Memory B cell (primary cell): ENCODE measurements at regions not wholly inside any gene's neighbourhood (a gene's known extent, or its start where the extent isn't known, plus 50 kb on each side); places are given as distances from the start of the nearest gene placed in this dataset.
"Not testable (repeated sequence)": the region's sequence is repeated elsewhere in the genome, so short reads cannot be mapped to it uniquely, and the experiment has no call there.

ENCODE experiments used
- ATAC-seq: fragments of 150-1000 bp; cut with Tn5 transposase; 2 replicates; pipeline ENCODE4 v1.10.0; 2021; ENCODE audit warnings: low read depth, mild to moderate bottlenecking, moderate library complexity
- DNase-seq, 2 donors: peaks; one replicate each; pipeline ENCODE4 v3.0.0; 2022; ENCODE audit warnings: low spot score in 2 of 2
- H3K27ac Mint-ChIP-seq: one replicate; pipeline ENCODE4 v1.8.0; 2022; ENCODE audit warnings: mild to moderate bottlenecking, moderate library complexity, mixed read lengths
- H3K27me3 Mint-ChIP-seq: one replicate; pipeline ENCODE4 v1.8.0; 2022; ENCODE audit warnings: mixed read lengths
- H3K36me3 Mint-ChIP-seq: one replicate; pipeline ENCODE4 v1.8.0; 2022; ENCODE audit warnings: mild to moderate bottlenecking, mixed read lengths
- H3K4me1 Mint-ChIP-seq: one replicate; pipeline ENCODE4 v1.8.0; 2022; ENCODE audit warnings: mixed read lengths
- H3K4me3 Mint-ChIP-seq: one replicate; pipeline ENCODE4 v1.8.0; 2022; ENCODE audit warnings: mild to moderate bottlenecking, moderate library complexity, mixed read lengths
- H3K9me3 Mint-ChIP-seq: one replicate; pipeline ENCODE4 v1.8.0; 2022; ENCODE audit warnings: mixed read lengths

DNA sequence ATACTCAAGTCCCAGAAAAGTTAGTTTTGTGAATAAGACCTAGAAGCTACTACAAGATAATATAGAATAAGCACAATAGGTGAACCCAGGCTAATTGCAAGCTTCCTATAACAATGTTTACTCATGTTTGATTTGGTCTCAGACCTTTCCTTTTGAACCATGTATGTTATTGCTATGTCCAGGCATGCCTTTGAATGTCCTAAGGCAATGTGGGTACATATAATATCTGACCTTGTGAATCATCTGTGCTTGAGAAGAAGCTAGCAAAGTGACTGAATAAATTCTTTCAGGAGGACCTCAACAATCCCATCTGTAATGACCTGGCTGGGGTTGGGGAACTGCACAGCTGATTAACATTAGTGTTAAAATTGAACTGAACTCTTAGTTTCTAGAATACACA is 1285.9 kb upstream of the CELF4 start:
- H3K9me3 Mint-ChIP-seq, result peaks cover 2% of the 10 kb centered on the region
- H3K36me3 Mint-ChIP-seq, result no peaks in the 10 kb centered on the region
- H3K4me3 Mint-ChIP-seq, result no peak overlapping the region
- no peaks in the 10 kb centered on the region for H3K27me3 Mint-ChIP-seq
- no peak overlapping the region for H3K27ac Mint-ChIP-seq
- DNase-seq (no peak), ATAC-seq (no peak)
- no peaks in the 10 kb centered on the region for H3K4me1 Mint-ChIP-seq

- no peaks in the 10 kb centered on the region for H3K4me1 Mint-ChIP-seq
- DNase-seq (no peak), ATAC-seq (no peak)
- no peaks in the 10 kb centered on the region for H3K27me3 Mint-ChIP-seq
- no peak overlapping the region for H3K4me3 Mint-ChIP-seq
- no peaks in the 10 kb centered on the region for H3K36me3 Mint-ChIP-seq
- peaks cover 2% of the 10 kb centered on the region for H3K9me3 Mint-ChIP-seq
- H3K27ac Mint-ChIP-seq, result no peak overlapping the region
Observed at GRCh38 chr18:38847326-38847725, 1281.7 kb upstream of the CELF4 start.

DNA sequence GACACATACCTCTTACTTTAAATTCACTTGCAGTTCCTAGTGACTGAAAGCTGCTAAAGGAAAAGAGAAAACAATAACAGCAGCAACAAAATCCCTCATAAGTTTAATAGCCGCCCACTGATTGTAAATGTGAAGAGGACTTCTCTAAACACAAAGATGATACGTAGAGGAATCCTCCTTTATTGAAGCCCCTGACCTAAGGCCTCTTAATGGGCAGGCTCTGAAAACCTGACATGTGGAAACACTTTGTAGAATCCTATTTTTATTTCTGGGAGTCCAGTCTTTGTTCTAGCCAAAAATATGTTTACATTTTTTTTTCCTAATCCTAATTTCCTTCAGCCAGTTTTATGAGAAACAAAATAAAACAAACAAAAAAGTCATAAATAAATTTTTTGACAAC is 1277.7 kb upstream of the CELF4 start:
- peaks cover 2% of the 10 kb centered on the region for H3K9me3 Mint-ChIP-seq
- H3K4me3 Mint-ChIP-seq, result no peak overlapping the region
- H3K4me1 Mint-ChIP-seq, result no peaks in the 10 kb centered on the region
- no peaks in the 10 kb centered on the region for H3K36me3 Mint-ChIP-seq
- DNase-seq (no peak), ATAC-seq (no peak)
- H3K27me3 Mint-ChIP-seq, result no peaks in the 10 kb centered on the region
- H3K27ac Mint-ChIP-seq, result no peak overlapping the region

DNA sequence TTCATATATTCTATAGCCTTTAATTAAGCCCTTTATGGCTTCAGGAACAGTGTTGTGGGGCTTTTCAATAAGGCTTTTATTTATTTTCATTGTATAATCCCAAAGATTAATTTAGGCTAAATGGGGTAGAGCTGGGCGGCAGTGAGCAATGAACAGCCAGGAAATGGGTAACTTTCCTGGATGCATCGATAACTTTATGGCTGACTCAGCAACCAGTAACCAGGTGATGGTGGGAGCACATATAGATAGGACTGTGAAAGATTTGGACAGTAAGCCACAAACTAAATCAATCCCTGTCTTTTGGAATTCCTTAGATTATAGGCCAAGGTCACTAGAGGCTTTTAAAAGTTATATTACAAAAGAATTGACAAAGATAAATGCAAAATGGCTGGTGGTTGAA is 1260.6 kb upstream of the CELF4 start:
- Mint-ChIP-seq H3K4me3 (no peak overlapping the region), H3K9me3 (no peaks in the 10 kb centered on the region), H3K27ac (no peak overlapping the region), H3K36me3 (no peaks in the 10 kb centered on the region), H3K27me3 (no peaks in the 10 kb centered on the region), H3K4me1 (no peaks in the 10 kb centered on the region)
- ATAC-seq (no peak), DNase-seq (no peak)

GRCh38 chr18:38811209-38811608 is 1245.6 kb upstream of the CELF4 start:
- no peak for ATAC-seq
- Mint-ChIP-seq H3K27ac (no peak overlapping the region), H3K36me3 (no peaks in the 10 kb centered on the region), H3K4me3 (no peak overlapping the region), H3K27me3 (no peaks in the 10 kb centered on the region), H3K4me1 (no peaks in the 10 kb centered on the region), H3K9me3 (no peaks in the 10 kb centered on the region)
- no peak for DNase-seq

- Mint-ChIP-seq H3K36me3 (no peaks in the 10 kb centered on the region), H3K4me1 (no peaks in the 10 kb centered on the region), H3K27ac (no peak overlapping the region), H3K4me3 (no peak overlapping the region), H3K27me3 (no peaks in the 10 kb centered on the region), H3K9me3 (no peaks in the 10 kb centered on the region)
- DNase-seq (no peak), ATAC-seq (no peak)
Observed at GRCh38 chr18:38810789-38811188, 1245.2 kb upstream of the CELF4 start.

DNA sequence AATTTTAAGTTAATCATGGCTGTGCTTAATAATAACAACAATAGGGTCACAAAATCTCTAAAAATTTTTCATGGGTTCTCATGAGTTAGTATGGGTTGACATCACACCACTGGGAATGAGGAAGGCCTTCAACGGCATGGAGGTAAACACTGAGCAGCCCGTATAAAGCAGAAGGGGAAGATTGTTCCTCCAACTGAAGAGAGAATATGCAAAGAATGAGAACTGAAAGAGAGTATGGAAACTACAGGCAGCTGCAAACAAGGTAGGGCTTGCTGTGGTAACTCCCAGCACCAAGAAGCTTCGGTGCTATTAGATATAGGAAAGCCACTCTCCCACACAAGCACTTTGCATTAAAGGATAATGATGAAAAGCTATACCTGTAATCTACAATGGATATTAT is 1242.3 kb upstream of the CELF4 start:
- DNase-seq, result no peak
- no peaks in the 10 kb centered on the region for H3K4me1 Mint-ChIP-seq
- no peaks in the 10 kb centered on the region for H3K27me3 Mint-ChIP-seq
- no peaks in the 10 kb centered on the region for H3K36me3 Mint-ChIP-seq
- H3K27ac Mint-ChIP-seq, result no peak overlapping the region
- H3K4me3 Mint-ChIP-seq, result no peak overlapping the region
- peak; percentile 21 for ATAC-seq
- H3K9me3 Mint-ChIP-seq, result no peaks in the 10 kb centered on the region

- Mint-ChIP-seq H3K4me3 (no peak overlapping the region), H3K27ac (no peak overlapping the region), H3K27me3 (no peaks in the 10 kb centered on the region), H3K4me1 (peaks cover 2% of the 10 kb centered on the region), H3K36me3 (no peaks in the 10 kb centered on the region), H3K9me3 (peaks cover 2% of the 10 kb centered on the region)
- ATAC-seq, result no peak
- no peak for DNase-seq
Observed at GRCh38 chr18:38805256-38805655, 1239.7 kb upstream of the CELF4 start.

- Mint-ChIP-seq H3K27ac (no peak overlapping the region), H3K36me3 (no peaks in the 10 kb centered on the region), H3K4me3 (no peak overlapping the region), H3K27me3 (no peaks in the 10 kb centered on the region), H3K9me3 (peaks cover 4% of the 10 kb centered on the region), H3K4me1 (peaks cover 2% of the 10 kb centered on the region)
- DNase-seq, result no peak
- ATAC-seq, result no peak
Observed at GRCh38 chr18:38801640-38802039, 1236.0 kb upstream of the CELF4 start.

GRCh38 chr18:38796762-38797161 is 1231.2 kb upstream of the CELF4 start:
- peaks cover 4% of the 10 kb centered on the region for H3K9me3 Mint-ChIP-seq
- H3K4me1 Mint-ChIP-seq, result peaks cover 2% of the 10 kb centered on the region
- no peaks in the 10 kb centered on the region for H3K36me3 Mint-ChIP-seq
- H3K27ac Mint-ChIP-seq, result no peak overlapping the region
- ATAC-seq, result no peak
- no peak overlapping the region for H3K4me3 Mint-ChIP-seq
- no peaks in the 10 kb centered on the region for H3K27me3 Mint-ChIP-seq
- no peak for DNase-seq

- H3K9me3 Mint-ChIP-seq, result no peaks in the 10 kb centered on the region
- H3K27ac Mint-ChIP-seq, result no peak overlapping the region
- DNase-seq (no peak), ATAC-seq (no peak)
- no peak overlapping the region for H3K4me3 Mint-ChIP-seq
- no peaks in the 10 kb centered on the region for H3K4me1 Mint-ChIP-seq
- no peaks in the 10 kb centered on the region for H3K36me3 Mint-ChIP-seq
- H3K27me3 Mint-ChIP-seq, result no peaks in the 10 kb centered on the region
Observed at GRCh38 chr18:38792731-38793130, 1227.1 kb upstream of the CELF4 start.

- no peaks in the 10 kb centered on the region for H3K36me3 Mint-ChIP-seq
Observed at GRCh38 chr18:38790786-38791185, 1225.2 kb upstream of the CELF4 start.

GRCh38 chr18:38790303-38790702 is 1224.7 kb upstream of the CELF4 start:
- Mint-ChIP-seq H3K27me3 (no peaks in the 10 kb centered on the region), H3K4me1 (no peaks in the 10 kb centered on the region), H3K27ac (no peak overlapping the region), H3K36me3 (no peaks in the 10 kb centered on the region), H3K4me3 (no peak overlapping the region), H3K9me3 (no peaks in the 10 kb centered on the region)
- DNase-seq, result no peak
- no peak for ATAC-seq

More at GRCh38 chr18:38790786-38791185, 1225.2 kb upstream of the CELF4 start:
- Mint-ChIP-seq H3K4me3 (no peak overlapping the region), H3K9me3 (no peaks in the 10 kb centered on the region), H3K4me1 (no peaks in the 10 kb centered on the region), H3K27ac (no peak overlapping the region), H3K27me3 (no peaks in the 10 kb centered on the region)
- no peak for DNase-seq
- ATAC-seq, result no peak

DNA sequence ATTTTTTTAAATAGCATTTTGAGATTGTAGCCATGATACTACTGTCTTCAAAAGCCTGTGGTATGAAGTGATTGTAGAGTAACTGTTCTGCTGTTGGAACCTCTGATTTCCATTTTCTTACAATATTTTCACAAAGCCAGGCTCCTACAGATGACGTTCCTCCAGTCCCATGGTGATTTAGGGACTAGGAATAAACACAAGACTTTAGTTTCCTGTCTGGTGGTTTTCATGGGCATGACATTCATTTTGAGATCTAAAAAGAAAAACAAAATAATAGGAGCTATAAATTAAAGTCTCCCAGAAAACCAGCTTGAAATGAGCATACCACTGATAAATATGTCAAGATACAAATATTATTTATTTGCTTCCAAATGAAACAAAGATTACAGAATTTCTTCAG is 1223.5 kb upstream of the CELF4 start:
- H3K9me3 Mint-ChIP-seq, result no peaks in the 10 kb centered on the region
- ATAC-seq, result no peak
- H3K4me1 Mint-ChIP-seq, result no peaks in the 10 kb centered on the region
- no peaks in the 10 kb centered on the region for H3K27me3 Mint-ChIP-seq
- no peak for DNase-seq
- no peak overlapping the region for H3K4me3 Mint-ChIP-seq
- H3K36me3 Mint-ChIP-seq, result no peaks in the 10 kb centered on the region
- H3K27ac Mint-ChIP-seq, result no peak overlapping the region

DNA sequence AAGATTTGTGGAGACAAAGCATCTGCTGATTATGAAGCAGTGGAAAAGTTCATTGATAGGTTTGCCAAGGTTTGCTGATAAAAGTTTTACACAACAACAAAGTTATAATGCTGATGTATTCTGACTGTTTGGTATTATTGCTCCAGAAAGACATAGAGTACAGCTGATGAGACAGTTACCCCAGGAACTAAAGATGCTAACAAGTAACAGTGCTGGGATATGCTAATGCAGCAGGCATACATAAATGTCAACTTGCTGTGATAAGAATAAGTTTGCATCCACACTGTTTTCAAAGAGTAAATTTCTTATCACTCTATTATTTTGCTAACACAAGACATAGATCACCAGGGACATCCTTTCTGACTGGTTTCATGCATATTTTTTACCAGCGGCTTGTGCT is 1221.3 kb upstream of the CELF4 start:
- H3K4me3 Mint-ChIP-seq, result no peak overlapping the region
- H3K36me3 Mint-ChIP-seq, result no peaks in the 10 kb centered on the region
- H3K9me3 Mint-ChIP-seq, result peaks cover 2% of the 10 kb centered on the region
- DNase-seq (no peak), ATAC-seq (no peak)
- no peak overlapping the region for H3K27ac Mint-ChIP-seq
- H3K27me3 Mint-ChIP-seq, result no peaks in the 10 kb centered on the region
- no peaks in the 10 kb centered on the region for H3K4me1 Mint-ChIP-seq

DNA sequence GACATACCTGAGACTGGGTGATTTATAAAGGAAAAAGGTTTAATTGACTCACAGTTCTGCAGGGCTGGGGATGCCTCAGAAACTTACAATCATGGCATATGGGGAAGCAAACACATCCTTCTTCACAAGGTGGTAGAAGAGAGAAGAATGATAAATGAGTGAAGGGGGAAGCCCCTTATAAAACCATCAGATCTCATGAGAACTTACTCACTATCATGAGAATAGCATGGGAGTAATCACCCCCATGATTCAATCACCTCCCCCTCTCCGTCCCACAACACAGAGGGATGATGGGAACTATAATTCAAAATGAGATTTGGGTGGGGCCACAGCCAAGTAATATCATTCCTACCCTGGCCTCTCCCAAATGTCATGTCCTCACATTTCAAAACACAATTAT is 1206.0 kb upstream of the CELF4 start:
- not testable (repeated sequence) for ATAC-seq, H3K27ac Mint-ChIP-seq, H3K36me3 Mint-ChIP-seq

More for the DNA sequence above, 1206.0 kb upstream of the CELF4 start:
- H3K4me3 Mint-ChIP-seq, H3K4me1 Mint-ChIP-seq, DNase-seq, H3K27me3 Mint-ChIP-seq, H3K9me3 Mint-ChIP-seq: not testable (repeated sequence)
